SJCRH30 (cell line): ENCODE measurements at regions not wholly inside any gene's neighbourhood (a gene's known extent, or its start where the extent isn't known, plus 50 kb on each side); places are given as distances from the start of the nearest gene placed in this dataset.

ENCODE experiments used
- DNase-seq, 2 experiments: peaks; one replicate each; pipeline ENCODE4 v3.0.0-alpha.2; 2015 to 2020
- H3K27ac ChIP-seq: fragments of 250-450 bp; sonication (Bioruptor Pico); 2 replicates; pipeline ENCODE4 v1.5.1; 2020; ENCODE audit warnings: mild to moderate bottlenecking, moderate library complexity
- H3K27me3 ChIP-seq: fragments of 250-450 bp; sonication (Bioruptor Pico); 2 replicates; pipeline ENCODE4 v1.5.1; 2020; ENCODE audit warnings: mild to moderate bottlenecking, moderate library complexity
- H3K36me3 ChIP-seq: fragments of 250-450 bp; sonication (Bioruptor Pico); 2 replicates; pipeline ENCODE4 v1.5.1; 2020; ENCODE audit warnings: mild to moderate bottlenecking, moderate library complexity
- H3K4me1 ChIP-seq: fragments of 250-450 bp; sonication (Bioruptor Pico); 2 replicates; pipeline ENCODE4 v1.5.1; 2020; ENCODE audit warnings: mild to moderate bottlenecking, moderate library complexity
- H3K4me3 ChIP-seq: fragments of 250-450 bp; sonication (Bioruptor Pico); 2 replicates; pipeline ENCODE4 v1.5.1; 2020; ENCODE audit warnings: mild to moderate bottlenecking, moderate library complexity
- H3K9me3 ChIP-seq: fragments of 250-450 bp; sonication (Bioruptor Pico); replicated peaks from 2 replicates; pipeline ENCODE4 v1.5.1; 2020; ENCODE audit warnings: mild to moderate bottlenecking, moderate library complexity

DNA sequence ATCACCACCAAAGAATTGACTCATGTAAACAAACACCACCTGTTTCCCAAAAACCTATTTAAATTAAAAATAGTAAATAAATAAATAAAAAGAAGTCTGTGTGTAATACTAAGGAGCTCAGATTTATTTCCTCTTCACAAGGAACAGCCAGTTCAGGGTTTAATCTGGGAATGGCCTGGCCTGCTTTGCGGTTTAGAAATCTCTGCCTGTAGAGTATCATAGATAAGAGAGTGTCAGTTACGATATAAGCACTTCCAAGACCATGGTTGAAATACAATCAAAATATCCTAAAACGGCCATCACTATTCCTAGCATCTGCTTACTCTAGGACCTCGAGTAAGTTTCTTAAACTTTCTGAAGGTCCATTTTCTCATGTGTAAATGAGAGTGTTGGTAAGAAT is 274.4 kb downstream of the PLPP3 start:
- Histone ChIP-seq H3K27me3 (no peaks in the 10 kb centered on the region), H3K9me3 (no peaks in the 10 kb centered on the region), H3K4me1 (no peaks in the 10 kb centered on the region), H3K27ac (no peak overlapping the region), H3K4me3 (no peak overlapping the region), H3K36me3 (no peaks in the 10 kb centered on the region)
- DNase-seq = no peak

DNA sequence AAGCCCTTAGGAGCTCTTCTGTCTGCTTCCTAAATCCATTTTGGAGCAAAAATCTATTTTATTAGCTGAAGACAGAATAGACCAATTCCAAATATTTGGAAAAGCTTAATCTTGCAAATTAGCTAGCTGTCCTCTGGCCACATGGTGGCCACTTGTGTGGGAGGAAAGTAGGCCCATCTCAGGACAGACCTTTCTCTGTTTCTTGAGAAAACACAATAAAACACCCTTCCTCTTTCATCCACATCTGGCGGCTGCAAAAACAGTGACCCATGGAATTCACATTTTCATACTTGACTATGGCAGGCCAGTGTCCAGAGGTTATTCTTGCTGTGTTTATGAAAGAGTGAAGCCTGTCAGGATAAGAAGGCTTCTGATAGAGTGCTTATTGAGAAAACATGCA is 275.6 kb downstream of the PLPP3 start:
- Histone ChIP-seq H3K4me1 (no peaks in the 10 kb centered on the region), H3K27me3 (no peaks in the 10 kb centered on the region), H3K27ac (no peak overlapping the region), H3K36me3 (no peaks in the 10 kb centered on the region), H3K9me3 (no peaks in the 10 kb centered on the region), H3K4me3 (no peak overlapping the region)
- no peak for DNase-seq

DNA sequence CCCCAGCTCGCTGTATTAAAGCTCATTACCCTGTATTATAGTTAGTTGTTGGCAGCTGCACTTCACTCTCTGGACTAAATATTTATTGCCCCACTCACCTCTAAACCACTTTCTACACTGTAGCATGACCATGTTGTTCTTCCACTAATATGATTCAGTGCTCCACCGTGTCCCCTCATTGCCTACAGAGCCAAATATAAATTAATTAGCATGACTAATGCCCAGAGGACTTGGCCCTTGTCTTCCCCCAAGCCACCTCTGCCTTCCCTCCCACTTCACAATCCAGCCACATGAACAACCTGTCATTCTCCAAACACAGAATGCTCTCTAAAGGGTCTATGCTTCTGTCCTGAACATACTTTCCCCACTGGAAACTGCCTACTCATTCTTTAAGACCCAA is 276.5 kb downstream of the PLPP3 start:
- H3K9me3 ChIP-seq = no peaks in the 10 kb centered on the region
- no peaks in the 10 kb centered on the region for H3K27me3 ChIP-seq
- H3K27ac ChIP-seq = no peak overlapping the region
- no peak overlapping the region for H3K4me3 ChIP-seq
- no peaks in the 10 kb centered on the region for H3K36me3 ChIP-seq
- H3K4me1 ChIP-seq = no peaks in the 10 kb centered on the region
- DNase-seq = no peak

DNA sequence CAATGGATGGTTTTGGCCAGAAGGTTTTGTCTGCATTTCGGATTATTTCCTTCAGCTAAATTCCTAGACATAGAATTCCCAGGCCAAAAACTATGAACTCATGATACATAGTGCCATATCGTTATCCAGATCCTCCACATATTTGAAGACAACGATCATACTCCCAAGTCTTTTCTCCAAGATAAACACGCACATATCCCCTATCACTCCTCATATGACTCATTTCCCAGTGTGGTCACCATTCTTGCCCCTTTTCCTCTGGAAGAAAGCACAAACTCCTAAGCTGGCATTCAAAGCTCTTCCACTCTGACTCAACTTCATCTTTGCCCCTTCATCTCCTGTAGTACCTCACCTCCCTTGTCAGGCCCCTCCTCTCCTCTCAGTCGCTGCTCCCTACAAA is 277.6 kb downstream of the PLPP3 start:
- no peaks in the 10 kb centered on the region for H3K4me1 ChIP-seq
- H3K4me3 ChIP-seq = no peak overlapping the region
- no peak overlapping the region for H3K27ac ChIP-seq
- no peaks in the 10 kb centered on the region for H3K27me3 ChIP-seq
- no peaks in the 10 kb centered on the region for H3K9me3 ChIP-seq
- H3K36me3 ChIP-seq = no peaks in the 10 kb centered on the region
- DNase-seq = no peak

DNA sequence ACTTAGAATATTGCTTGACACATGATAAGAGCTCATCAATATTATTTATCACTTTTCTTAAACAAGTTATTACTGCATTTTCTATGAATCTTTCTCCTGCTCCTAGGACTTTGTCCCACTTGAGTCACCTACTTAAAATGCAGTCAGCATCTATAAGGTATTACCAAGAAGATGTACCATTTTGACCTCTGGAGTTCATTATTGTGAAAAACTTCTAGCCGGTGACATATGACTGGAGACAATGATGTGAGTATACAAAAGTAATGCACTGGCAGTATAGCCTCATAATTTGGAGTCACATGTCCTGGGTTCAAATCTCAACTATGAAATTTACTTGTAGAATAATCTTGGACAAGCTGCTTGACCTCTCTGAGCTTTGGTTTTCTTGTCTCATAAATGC is 278.5 kb downstream of the PLPP3 start:
- no peak overlapping the region for H3K27ac ChIP-seq
- no peaks in the 10 kb centered on the region for H3K4me1 ChIP-seq
- H3K27me3 ChIP-seq = no peaks in the 10 kb centered on the region
- no peaks in the 10 kb centered on the region for H3K36me3 ChIP-seq
- H3K4me3 ChIP-seq = no peak overlapping the region
- DNase-seq = no peak
- H3K9me3 ChIP-seq = no peaks in the 10 kb centered on the region

DNA sequence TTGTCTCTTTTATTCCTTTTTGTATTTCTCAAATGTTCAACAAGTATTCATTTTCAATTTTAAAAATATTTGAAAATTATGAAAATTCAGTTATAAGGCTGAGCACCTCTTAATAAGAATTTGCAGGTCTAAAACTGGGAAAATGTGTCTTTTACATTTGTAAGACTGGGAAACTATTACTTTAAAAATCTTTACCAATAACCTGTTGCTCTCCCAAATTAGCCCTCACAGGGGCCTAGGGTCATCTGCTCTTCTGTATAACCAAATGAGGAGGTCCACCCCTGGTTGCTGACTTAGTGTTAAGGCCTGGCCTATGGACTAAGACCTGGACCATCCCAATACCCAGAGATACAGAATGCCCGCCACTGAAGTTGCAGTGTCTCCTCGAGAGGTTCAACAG is 280.5 kb downstream of the PLPP3 start:
- Histone ChIP-seq H3K4me1 (no peaks in the 10 kb centered on the region), H3K36me3 (no peaks in the 10 kb centered on the region), H3K4me3 (no peak overlapping the region), H3K27ac (no peak overlapping the region), H3K9me3 (no peaks in the 10 kb centered on the region), H3K27me3 (no peaks in the 10 kb centered on the region; the same call in 1 of the 2 replicates)
- no peak for DNase-seq

DNA sequence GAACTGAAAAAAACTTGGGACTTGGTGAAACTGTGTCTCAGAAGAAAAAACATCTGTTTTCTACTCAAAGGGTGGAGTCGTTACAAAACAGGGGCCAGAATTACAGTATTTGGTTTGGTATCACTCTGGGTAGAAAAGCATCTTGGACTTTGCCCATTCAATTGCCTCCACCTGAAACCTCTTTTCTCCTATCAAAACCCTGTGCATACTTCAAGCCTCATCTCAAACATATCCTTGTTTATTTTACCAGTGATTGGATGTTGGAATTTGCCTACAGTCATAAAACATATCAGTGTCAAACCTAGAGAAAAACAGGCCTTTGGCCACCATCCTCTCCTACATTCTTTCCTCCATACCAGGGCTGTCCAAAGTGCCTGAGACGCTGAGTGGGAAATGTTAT is 281.5 kb downstream of the PLPP3 start:
- H3K27ac ChIP-seq = no peak overlapping the region

DNA sequence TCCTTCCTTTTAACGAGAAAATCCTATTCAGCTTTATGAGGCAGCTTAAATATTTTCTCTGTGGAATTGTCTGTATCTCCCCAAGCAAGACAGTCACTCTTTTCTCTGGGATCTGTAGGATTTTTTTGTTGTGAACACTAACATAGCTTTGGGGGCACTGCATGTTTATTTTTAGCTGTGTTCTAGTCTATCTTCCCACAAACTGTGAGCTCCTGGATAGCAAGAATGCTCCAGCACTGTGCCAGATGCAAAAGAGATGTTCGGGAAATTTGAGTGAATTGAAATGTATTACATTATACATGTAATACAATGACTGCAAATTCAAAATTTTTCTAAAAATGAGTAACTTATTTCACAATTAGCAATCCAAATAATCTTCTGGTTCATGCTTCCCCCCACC is 282.2 kb downstream of the PLPP3 start:
- Histone ChIP-seq H3K4me3 (no peak overlapping the region), H3K27ac (no peak overlapping the region), H3K36me3 (no peaks in the 10 kb centered on the region), H3K4me1 (no peaks in the 10 kb centered on the region), H3K27me3 (no peaks in the 10 kb centered on the region; the same call in 1 of the 2 replicates), H3K9me3 (no peaks in the 10 kb centered on the region)
- DNase-seq = no peak

More for the DNA sequence above, 281.5 kb downstream of the PLPP3 start:
- no peaks in the 10 kb centered on the region for H3K4me1 ChIP-seq
- no peak overlapping the region for H3K4me3 ChIP-seq
- H3K36me3 ChIP-seq = no peaks in the 10 kb centered on the region
- DNase-seq = no peak
- no peaks in the 10 kb centered on the region for H3K9me3 ChIP-seq
- H3K27me3 ChIP-seq = no peaks in the 10 kb centered on the region; the same call in 1 of the 2 replicates

DNA sequence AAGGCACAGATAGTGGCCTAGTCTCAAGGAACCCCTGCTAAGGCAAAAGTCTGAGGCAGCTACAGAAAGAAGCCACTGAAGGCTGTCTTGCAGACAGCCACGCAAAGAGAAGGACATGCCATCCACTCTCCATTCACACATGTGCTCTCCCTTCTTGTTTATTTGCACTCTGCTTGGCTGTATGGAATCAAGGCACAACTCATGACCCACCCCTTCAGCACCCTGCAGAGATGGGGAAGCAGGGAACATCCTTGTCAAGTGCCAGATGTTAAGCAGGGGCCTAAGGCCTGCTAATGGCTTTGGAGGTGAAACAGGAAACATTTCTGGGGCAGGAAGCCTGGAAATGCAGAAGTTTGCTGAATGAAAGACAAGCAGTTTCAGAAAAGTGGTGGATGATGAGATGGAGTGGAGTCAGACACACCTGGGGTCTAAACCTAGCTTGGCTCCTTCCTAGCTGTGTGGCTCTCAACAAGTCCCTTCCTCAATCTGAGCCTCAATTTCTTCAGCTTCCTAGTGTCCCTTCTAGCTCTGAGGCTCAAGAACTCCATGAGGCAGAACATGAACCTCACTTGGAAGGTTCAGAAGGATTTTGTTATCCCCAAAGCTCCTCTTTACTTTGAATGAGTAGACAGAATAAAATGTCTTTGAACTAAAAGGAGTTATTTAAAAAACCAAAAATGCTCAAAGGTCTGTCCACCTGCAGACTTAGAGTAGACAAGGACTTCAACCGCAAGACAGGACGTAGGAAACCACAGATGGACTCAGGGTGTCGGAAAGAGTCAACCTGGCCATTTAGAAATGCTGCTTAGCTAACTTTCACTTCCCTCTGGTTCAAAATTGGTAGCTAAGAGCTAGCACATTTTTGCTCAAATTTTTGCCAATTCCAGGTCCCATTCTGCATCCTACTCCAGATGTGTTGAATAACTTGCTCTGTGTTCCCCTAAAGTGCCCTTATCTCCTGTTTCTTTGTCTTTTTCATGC is 283.1 kb downstream of the PLPP3 start:
- Histone ChIP-seq H3K4me3 (no peak overlapping the region), H3K27me3 (no peaks in the 10 kb centered on the region; the same call in 1 of the 2 replicates), H3K4me1 (no peaks in the 10 kb centered on the region), H3K36me3 (no peaks in the 10 kb centered on the region), H3K27ac (no peak overlapping the region), H3K9me3 (no peaks in the 10 kb centered on the region)
- DNase-seq = no peak

DNA sequence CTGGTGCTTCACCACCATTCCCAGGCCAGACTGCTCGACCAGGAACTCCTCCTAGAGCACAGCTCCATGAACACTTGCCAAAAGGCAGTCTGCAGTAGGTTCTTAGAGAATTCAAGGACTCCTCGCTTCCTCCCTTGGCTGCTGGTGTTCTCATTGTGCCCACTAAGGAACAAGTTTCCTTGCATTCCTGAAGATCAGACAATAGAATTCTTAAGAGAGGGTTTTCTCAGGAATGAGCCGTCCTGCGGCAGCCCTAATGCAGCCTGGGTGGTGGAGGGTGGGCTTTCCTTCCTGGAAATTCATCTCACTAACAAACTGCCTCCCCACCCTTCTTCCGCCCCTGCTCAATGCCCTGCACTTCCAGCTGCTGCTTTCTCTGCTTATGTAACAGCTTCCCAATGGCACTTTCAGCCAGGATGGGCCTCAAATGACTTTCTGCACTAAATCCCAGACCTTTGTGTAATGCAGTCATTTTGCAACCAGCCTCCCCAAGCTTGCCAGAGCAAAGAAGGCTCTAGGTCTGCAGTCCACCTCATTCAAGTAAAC is 287.9 kb downstream of the PLPP3 start:
- Histone ChIP-seq H3K36me3 (no peaks in the 10 kb centered on the region), H3K27me3 (no peaks in the 10 kb centered on the region; the same call in 1 of the 2 replicates), H3K27ac (no peak overlapping the region), H3K4me1 (no peaks in the 10 kb centered on the region), H3K4me3 (no peak overlapping the region), H3K9me3 (no peaks in the 10 kb centered on the region)
- no peak for DNase-seq

DNA sequence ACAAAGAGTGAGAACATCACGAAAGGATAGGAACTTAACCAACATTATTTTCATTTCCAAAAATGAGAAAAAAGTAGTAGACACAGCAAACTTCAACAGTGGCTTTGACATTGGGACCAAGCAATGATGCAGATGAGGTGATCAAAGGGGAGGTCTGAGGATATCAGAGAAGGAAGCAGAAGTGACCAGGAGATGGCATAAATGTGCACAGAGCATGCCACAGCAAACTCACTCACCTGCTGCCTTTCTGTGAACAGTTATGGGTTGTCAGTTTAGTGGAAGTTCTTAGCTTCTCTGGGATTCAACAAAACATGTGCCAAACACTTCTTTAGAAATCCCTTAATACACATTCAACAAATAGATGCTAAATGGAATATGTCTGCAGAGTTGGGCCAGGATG is 290.1 kb downstream of the PLPP3 start:
- Histone ChIP-seq H3K27ac (no peak overlapping the region), H3K4me1 (no peaks in the 10 kb centered on the region), H3K27me3 (no peaks in the 10 kb centered on the region), H3K36me3 (no peaks in the 10 kb centered on the region), H3K4me3 (no peak overlapping the region), H3K9me3 (no peaks in the 10 kb centered on the region)
- no peak for DNase-seq

DNA sequence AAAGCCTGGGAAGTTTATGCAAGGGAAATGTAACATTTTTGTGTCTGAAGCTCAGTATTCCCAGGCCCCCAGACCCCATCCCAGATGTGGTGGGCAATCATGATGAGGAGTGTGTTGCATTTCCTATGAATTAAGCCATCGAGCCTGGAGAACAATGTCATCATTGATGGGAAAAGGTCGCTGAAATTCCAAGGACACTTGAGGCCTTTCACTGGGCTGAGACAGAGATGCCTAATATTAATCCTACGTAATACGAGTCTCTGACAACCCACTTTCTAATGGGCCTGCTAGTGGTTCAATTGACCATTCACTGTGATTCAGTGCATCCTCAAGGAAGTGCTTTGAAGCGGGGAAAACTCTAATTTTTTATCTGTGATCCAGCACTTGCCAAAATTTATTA is 291.6 kb downstream of the PLPP3 start:
- no peak for DNase-seq

DNA sequence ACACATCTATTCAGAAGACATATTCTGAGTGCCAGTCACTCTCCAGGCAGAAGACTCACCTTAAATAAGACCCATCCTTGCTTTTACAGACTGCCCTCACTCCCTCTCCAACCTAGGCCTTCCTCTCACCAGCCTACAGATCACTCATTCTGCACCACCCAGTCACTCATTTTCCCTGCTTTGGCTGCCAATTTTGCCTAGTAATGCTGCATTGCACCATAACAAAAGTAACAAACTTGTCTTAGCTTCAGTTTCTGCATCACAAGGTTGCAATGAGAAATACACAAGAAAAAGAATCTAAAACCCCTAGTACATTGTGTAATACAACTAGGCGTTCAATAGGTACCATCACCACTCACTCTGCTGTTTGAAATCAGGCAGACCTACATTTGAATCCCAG is 292.4 kb downstream of the PLPP3 start:
- no peaks in the 10 kb centered on the region for H3K36me3 ChIP-seq
- H3K27ac ChIP-seq = no peak overlapping the region
- H3K9me3 ChIP-seq = no peaks in the 10 kb centered on the region
- no peak for DNase-seq
- no peaks in the 10 kb centered on the region for H3K4me1 ChIP-seq
- H3K27me3 ChIP-seq = no peaks in the 10 kb centered on the region
- no peak overlapping the region for H3K4me3 ChIP-seq

More for the DNA sequence above, 291.6 kb downstream of the PLPP3 start:
- Histone ChIP-seq H3K4me1 (no peaks in the 10 kb centered on the region), H3K9me3 (no peaks in the 10 kb centered on the region), H3K4me3 (no peak overlapping the region), H3K36me3 (no peaks in the 10 kb centered on the region), H3K27ac (no peak overlapping the region), H3K27me3 (no peaks in the 10 kb centered on the region)

DNA sequence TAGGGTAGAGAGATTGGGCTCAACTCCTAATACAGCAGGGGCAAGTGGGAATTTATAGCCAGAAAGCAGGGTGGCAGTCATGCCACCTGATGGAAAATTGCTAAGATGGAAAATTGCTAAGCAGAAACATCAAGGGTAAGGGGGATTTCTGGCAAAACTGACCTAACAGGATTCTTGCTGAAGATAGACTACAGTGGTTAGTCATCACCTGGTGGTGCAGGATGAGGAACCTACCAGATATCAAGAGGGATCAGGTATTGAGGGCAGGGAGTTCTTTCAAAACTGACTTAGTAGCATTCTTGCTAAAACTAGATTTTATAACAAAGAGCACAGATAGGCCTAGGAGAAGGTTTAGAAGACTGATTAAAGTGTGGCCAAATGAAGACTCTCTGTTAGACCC is 292.9 kb downstream of the PLPP3 start:
- Histone ChIP-seq H3K36me3 (no peaks in the 10 kb centered on the region), H3K9me3 (no peaks in the 10 kb centered on the region), H3K4me1 (no peaks in the 10 kb centered on the region), H3K27ac (no peak overlapping the region), H3K4me3 (no peak overlapping the region), H3K27me3 (no peaks in the 10 kb centered on the region)
- no peak for DNase-seq

DNA sequence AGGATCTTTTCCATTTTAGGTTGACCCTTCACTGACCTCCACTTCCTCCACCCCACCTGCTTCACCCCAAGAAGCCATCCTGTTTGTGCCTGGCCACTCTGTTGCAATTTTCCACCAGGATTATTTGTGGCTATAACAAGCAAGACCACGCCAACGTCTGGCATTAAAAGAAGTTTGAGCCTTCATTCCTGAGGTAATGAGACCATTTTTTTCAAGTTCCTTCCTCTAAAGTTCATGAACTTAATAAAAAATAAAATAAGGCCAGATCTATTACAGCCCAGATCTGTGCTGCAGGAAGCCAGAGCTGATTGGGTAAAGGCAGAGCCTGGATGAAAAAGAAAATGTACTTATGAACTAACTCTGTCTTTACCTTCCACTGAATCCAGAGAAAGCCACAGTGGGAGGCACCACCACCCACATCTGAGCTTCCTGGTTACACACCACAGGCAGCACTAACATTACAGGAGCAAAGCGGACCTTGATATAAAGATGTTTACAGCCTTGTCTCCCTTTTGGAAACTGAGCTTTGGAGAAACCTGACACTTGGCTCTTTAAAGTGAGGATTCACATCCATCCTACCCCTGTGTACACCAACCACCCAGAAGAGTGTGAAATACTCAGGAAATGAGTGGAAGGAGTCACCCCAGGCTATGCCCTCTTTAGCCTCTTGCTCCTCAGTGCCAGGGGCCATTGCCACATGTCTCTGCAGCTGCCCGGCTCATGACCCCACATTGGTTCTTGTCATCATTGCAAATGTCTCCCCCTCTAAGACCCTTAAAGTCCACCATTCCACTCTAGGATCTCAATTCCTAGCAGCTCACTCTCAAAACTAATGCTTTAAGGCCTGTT is 293.6 kb downstream of the PLPP3 start:
- Histone ChIP-seq H3K36me3 (no peaks in the 10 kb centered on the region), H3K27ac (no peak overlapping the region), H3K4me3 (no peak overlapping the region), H3K9me3 (no peaks in the 10 kb centered on the region), H3K4me1 (no peaks in the 10 kb centered on the region), H3K27me3 (no peaks in the 10 kb centered on the region)
- no peak for DNase-seq
